Sciatic nerve (tissue), 2 donors: ENCODE measurements at regions not wholly inside any gene's neighbourhood (a gene's known extent, or its start where the extent isn't known, plus 50 kb on each side); places are given as distances from the start of the nearest gene placed in this dataset.
A peak's percentile ranks its signal among the peaks of the same experiment; 100 is the strongest.

Experiments
- ATAC-seq: fragments of 200-7000 bp; cut with Tn5 transposase; one replicate; pipeline ENCODE4 v1.9.1; 2020; ENCODE audit warnings: mild to moderate bottlenecking, moderate library complexity
- DNase-seq: peaks from one replicate; pipeline ENCODE4 v3.0.0-alpha.2; 2020; ENCODE audit warnings: low spot score
- intact Hi-C: fragments of 100-400 bp; cut with DNase I; formaldehyde crosslinking; loops from one replicate; pipeline ENCODE4 v1.14.2; 2022
- donor health status: DM: no; HTN: no; CAD: no.
- donor health status: DM: no; HTN: no; CAD: no.

DNA sequence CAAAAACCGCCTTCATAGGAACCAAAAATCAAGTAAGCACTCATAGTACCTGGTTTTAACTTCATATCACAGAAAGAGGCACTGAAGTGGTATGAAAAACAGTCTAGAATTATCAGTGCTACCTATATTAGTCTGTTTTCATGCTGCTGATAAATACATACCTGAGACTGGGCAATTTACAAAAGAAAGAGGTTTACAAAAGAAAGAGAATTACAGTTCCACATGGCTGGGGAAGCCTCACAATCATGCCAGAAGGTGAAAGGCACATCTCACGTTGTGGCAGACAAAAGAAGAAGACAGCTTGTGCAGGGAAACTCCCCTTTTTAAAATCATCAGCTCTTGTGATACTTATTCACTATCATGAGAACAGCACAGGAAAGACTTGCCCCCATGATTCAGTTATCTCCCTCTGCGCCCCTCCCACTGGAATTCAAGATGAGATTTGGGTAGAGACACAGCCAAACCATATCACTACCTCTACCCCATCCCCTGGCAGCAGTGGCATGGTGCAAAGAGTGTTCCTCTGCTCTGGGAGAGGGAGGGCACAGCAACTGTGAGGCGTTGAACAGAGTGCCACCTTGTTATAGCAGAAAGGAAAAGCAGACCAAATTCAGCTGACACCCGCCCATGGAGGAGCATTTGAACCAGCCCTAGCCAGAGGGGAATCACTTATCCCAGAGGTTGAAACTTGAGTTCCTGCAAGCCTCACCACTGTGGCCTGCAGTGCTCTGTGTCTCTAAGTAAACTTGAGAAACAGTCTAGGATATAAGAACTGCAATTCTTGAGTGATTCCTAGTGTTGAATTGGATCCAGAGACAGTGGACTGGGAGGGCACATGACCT, 61.9 kb upstream of the PTPRZ1 start:
- no peak for ATAC-seq
- intact Hi-C loops = no loop called here
- DNase-seq = no peak

DNA sequence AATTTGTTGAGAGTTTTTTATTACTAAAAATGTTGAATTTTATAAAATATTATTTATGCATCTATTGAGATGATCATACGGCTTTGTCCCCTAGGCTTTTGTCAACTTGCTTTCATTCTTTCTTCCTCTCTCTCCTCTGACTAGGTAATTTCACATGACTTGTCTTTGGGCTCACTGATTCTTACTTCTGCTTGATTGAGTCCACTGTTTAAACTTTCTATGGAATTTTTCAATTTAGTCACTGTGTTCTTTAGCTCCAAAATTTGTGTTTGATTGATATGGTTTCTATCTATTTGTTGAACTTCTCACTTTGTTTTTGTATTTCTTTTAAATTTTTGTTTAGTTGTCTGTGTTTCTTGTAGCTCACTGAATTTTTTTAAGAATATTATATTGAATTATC, 65.9 kb upstream of the PTPRZ1 start:
- DNase-seq (no peak), ATAC-seq (no peak)
- intact Hi-C loops = no loop called here

DNA sequence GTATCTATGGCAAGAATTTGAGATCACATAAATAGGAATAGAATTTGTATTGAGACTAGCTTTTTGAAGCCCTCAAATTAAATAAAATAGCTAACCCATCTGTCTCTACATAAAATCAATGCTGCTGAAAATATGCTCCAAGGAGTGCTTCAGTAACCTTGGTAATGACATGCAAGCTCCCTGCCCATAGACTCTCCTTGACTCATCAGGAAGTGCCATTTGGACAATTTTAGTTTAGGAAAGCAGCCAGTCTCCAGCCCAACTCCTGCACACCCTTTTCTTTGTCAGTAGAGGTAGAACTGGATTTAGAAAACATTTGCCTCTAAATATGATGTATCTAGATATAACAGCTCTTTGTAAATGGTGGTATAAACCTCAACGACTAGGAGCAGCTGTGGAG, 69.9 kb upstream of the PTPRZ1 start:
- intact Hi-C loops = no loop called here
- no peak for DNase-seq
- ATAC-seq = no peak

DNA sequence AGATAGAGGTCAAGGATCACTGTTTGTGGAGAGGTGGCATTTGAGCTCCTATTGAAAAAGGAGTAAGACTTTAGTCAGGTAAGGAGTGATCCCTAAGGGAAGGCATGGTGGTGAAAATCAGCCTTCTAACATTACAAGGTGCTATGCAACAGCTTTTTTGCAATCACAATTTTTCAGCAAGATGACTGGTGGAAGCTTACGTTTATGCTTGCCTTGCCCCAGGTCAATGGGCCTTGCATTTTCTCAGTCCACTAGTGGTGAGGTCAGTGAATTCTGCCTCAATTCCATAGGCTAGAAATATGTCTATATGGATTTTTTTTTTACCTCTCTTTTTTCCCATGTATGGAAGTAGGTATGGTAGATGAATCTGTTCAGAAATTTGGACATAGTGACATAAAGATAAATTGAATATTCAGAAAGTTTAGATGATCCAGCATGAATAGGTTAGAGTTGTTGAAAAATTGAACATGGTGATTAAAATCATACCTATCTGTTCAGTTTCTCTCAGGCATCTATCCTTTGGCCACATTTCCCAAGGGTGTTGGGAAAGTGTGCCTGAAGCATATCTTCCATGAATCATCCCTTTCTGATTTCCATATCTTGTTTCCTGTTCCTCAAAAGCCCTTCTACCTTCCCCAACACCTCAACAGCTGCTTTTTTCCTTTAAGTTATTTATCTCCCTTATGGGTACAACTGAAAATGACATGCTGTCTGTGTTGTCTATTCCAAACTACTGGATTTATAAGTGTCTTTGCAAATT, 71.9 kb upstream of the PTPRZ1 start:
- intact Hi-C loops = no loop called here
- ATAC-seq = no peak
- DNase-seq = no peak

DNA sequence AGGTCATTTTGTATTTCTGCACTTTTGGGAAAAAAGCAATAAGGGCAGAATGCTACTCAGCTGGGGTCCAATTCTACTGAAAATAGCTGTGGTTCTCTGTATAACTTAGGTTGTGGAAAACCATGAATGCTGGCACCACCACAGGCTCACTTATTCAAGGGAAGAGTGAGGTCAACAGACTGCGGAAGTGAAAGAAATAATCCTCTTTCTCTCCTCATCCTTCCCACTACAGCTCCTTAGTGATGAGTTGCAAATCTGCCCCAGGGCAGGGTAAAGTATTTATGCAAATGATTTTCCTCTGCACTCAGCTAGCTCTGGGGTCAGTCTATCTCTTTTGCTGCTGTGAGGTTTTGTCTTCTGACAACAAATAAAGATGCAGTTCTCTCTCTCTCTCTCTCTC, 74.1 kb upstream of the PTPRZ1 start:
- no peak for ATAC-seq
- intact Hi-C loops = loop anchor here (5.0 kb wide), 1 partner anchor 177 kb away; no protein-coding TSS in a partner anchor
- no peak for DNase-seq

DNA sequence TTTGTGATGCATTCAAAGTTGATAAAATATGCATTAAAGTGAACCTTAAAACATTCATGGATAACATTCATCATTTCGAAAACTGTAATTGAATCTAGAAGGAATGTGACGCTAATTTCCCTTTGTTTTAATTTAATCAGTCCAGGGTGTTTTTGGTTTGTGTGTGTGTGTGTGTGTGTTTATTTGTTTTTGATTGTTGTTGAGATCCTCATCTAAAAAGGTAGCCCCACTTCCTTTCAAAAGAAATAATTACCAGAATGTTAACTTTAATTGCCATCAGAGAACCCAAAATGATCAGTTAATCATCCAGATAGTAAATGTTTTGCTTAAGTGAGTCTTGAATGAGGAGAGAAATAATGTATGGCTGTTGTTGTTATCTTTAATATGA, 74.5 kb upstream of the PTPRZ1 start:
- DNase-seq = no peak
- ATAC-seq = no peak
- intact Hi-C loops = loop anchor here (5.0 kb wide), 1 partner anchor 176 kb away; no protein-coding TSS in a partner anchor

DNA sequence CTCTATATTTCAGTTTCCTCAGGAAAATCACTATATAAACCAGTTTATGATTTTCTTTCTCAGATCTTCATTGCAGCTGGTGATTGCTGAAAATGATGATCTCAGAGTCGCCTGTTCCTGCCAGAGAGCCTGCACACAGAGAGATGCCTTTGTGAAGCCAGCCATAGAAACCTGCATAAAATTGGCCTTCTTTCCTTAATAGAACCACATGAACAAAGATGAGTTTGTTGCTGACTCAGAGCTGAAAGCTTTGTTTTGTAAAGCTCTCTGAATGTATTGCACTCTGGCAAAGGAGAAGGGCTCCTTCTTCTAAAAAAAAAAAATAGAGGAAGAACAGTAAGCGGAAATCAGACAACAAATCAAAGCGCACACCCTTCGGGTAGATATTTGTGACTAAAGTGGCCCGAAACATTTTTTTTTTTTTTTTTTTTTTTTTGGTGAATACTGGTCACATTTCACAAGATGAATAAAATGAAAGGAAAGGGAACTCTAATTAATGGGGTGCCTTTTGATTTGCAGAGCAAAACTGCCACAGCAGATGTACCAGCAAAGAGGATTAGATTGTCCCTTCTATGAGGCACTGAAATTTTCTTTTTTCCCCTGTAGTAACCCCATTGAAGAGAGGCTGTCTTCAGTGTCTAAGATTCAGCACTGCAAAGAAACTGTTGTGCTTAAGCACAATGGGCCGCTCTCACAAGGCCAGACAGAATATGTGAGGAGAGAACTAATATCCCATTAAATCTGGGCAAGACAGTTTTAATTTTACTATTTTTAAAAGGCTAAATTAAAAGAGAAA, 75.1 kb upstream of the PTPRZ1 start:
- intact Hi-C loops = loop anchor here (5.0 kb wide), 1 partner anchor 176 kb away; no protein-coding TSS in a partner anchor
- no peak for DNase-seq
- ATAC-seq = peak; percentile 89

DNA sequence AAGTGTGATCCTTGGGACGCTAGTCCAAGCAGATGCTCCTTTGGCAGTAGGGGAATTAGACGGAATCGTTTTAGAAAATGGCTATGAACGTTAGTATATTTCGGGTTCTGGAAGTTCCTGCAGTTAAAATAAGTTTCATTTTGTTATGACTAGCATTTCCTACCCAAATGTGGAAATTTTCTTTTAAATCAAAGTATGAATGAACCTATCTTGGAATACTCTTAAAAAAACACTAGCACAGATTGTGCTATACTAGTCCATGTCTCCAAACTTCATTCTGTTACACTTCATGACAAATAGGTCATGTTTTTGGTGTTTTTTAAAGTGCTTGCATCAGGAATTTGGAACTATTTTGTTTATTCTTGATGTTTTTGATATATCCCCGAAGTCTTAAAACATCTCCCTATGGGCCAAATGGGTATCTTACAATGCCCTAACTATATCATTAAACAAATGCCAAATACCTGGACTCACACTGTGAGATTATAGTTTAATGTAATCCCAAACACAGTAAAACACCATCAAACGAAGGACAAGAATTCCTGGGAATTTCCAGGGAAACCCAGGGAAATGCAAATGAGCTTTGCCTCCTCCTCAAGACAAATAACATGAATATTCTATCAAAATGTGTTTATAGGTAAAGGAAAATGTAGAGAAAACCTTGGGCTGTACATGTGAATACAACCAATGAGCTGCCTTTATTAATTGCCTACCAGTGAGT, 75.9 kb upstream of the PTPRZ1 start:
- ATAC-seq = no peak
- intact Hi-C loops = loop anchor here (5.0 kb wide), 1 partner anchor 175 kb away; no protein-coding TSS in a partner anchor
- no peak for DNase-seq

DNA sequence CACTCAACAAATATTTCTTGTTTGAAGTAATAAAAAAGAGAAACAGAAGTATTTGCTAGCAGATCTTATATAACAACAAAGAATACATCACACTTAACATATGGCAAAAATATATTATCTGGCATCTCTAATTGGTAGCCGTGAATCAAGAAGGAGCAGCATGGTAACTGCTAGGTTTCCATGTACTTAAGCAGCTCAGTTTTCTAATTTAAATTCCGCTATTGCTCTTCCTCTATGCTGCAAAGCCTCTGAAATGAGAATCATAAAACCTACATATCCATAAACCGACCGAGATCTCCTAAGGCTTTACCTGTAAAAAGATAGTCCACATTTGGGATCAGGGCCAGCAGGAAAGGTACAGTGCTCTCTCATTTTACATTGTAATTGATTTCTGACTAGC, 76.6 kb upstream of the PTPRZ1 start:
- DNase-seq (no peak), ATAC-seq (no peak)
- intact Hi-C loops = loop anchor here (5.0 kb wide), 1 partner anchor 174 kb away; no protein-coding TSS in a partner anchor

DNA sequence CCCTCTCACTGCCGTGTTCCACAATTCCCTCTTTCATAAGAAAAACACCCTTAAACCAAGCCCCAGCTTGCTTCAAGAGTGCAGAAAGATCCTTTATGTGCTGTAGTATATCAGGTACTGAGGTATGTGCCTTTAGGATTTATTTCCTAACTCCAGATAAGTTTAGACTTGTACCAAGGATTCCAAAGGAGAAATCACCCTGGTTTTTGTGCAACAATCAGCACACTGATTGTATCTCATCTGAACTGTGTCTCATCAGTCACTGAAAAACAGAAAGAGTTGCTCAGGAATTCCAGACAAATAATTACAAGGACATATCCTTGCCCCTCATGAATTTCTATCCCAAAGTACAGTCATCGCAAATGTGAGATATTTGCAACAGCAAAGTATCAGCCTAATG, 77.2 kb upstream of the PTPRZ1 start:
- ATAC-seq = no peak
- intact Hi-C loops = loop anchor here (5.0 kb wide), 1 partner anchor 173 kb away; no protein-coding TSS in a partner anchor
- DNase-seq = no peak

DNA sequence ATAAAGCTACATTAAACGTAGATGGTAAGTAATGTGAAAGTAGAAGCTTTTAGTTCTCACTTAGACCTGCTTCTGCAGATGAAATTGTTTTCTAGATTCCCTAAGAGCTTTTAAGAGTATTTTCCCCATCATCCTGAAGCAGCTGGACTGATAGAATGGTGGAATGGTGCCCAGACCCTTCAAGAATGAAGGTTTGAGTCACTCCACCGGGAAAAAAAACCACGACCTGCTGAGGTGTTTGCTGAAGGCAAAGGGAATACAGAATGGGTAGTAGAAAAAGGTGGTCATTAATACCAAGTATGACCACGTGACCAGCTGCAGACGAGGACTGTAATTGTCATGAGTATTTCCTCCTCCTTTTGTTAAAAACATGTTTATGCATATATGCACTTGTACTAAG, 79.2 kb upstream of the PTPRZ1 start:
- no peak for ATAC-seq
- intact Hi-C loops = no loop called here
- no peak for DNase-seq

DNA sequence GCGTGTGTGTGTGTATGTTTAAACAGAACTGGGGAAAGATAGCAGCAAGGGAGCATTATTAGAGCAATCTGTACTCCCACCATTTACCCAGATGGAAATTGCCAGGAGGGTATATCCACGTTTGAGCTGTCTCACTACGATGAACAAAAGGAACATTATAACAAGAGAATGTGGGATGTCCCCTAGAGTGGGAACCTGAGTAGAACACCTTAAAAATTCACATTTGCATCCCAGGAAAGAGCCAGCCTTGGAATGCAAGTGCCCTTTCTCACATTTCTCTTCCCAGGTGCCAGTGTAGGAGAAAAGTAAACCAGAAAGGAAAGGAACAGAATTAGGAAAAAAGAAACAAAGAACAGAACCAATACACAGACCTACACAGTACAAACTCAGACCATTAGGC, 95.3 kb upstream of the PTPRZ1 start:
- DNase-seq (no peak), ATAC-seq (no peak)
- intact Hi-C loops = no loop called here

DNA sequence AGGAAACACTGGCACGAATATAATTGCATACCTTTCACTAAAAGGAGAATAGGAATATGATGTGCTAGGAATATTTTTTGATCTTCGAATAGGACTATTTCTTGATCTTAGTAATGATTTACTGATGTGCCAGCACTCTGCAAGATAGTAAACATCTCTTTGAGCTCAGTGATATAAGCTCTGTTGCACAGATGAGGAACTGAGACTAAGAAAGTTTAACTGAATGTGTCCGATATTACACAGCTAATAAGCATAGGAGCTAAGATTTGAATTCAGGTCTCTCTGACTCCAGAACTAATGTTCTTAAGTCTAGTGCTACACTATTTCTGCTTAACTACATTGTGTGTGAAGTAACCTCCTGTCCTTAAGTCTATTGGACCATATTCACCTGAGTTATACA, 98.4 kb upstream of the PTPRZ1 start:
- intact Hi-C loops = no loop called here
- DNase-seq (no peak), ATAC-seq (no peak)

DNA sequence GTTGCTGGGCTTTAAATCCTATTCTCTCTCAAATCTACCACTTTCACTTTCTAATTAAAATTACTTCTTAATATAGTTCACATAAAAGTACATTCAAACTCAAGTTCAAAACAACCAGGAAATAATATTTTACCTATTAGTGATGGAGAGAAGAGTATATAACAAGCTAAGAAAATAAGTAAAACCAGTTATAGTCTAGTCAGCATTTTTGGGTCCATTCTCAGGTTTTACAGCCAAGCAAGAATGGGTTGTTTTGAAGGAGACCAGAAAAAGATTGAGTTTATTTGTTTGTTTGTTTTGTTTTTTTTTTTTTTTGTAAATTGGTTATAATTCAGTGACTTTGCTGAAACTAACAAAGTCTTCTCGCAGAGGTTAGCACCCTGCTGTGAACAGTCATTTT, 106.3 kb upstream of the PTPRZ1 start:
- DNase-seq = no peak
- intact Hi-C loops = no loop called here
- ATAC-seq = no peak

DNA sequence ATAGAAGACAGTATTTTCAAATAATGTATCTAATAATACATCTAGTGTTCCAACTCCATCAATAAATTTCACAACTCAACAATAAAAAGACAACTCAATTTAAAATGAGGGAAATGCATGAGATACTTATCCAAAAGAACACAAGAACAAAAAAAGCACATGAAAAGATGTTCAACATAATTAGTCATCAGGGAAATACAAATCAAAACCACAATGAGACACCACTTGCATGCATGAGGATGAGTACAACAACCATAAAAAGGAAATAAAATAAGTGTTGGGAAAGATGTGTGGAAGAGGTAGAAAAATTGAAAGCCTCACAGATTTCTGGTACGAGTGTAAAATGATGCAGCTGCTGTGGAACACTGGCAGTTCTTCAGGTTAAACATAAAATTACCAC, 111.6 kb upstream of the PTPRZ1 start:
- intact Hi-C loops = no loop called here
- DNase-seq (no peak), ATAC-seq (no peak)

DNA sequence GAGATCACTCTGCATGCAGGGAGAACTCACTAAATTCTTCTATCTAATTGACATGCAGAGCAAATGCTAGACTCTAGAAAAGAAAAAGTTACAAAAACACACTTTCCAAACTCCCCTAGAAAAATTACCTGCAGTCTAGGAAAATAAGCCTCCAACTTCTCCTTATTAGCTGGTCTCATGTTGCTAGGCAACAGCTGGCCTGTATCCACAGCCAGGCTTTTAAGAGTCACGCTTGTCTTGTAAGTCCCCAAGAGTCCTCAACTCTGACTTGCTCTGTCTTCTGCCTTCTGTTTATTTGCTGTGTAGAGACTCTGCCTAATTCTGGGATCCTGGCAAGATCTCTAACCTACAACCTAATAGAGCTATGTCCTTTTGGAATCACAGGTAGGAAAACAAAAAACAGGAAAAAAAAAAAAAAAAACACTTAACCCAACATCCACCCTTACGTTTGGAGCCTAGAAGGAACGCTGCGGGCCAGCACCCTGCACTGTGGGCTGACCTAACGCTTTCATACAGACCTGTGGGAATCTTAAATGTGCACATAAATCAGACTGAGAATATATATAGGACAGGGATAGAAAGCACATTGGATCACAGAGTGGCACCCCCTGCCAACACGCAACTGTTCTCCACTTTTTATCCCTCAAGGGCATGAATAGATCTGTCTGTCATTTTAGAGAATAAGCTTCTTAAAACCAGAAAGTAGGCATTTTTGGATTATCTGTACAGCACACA, 117.0 kb upstream of the PTPRZ1 start:
- ATAC-seq = no peak

DNA sequence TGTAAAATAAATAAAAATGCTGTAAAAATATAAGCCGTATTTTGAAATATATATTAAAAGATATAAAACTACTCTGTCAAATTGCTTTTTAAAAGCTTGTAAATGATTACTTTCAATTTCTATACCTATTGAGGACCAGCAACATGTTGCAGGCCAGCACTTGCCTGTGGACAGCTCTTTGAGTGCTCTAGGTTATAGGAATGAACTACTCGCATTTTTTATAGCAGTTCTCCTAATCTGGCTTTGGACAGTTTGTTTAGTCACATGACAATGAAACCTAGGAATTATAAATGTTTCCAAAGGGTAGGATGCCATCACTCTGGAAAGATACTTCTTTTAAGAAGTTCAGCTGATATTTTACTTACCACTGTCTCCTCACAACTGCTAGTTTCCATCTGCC, 117.7 kb upstream of the PTPRZ1 start:
- DNase-seq (no peak), ATAC-seq (no peak)
- intact Hi-C loops = no loop called here

More for the DNA sequence above, 117.0 kb upstream of the PTPRZ1 start:
- intact Hi-C loops = no loop called here
- no peak for DNase-seq

DNA sequence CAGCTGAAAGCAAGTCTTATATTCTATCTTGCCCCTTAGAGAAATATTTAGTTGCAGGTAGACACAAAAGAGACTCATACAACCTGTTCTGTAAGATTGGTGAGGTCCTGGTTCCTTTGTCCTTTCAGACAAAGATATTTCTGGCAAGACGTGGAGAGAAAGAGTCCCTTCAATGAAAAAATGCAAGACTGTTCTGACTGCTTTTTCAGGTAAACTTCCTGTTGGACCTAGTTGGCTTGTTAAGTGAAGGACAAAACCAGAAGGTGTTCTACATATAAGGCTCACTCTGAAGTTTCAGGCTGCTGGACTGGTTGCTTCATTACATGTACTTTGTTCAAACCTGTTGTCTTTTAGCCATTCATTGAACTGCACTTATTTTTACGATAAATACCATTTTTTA, 119.0 kb upstream of the PTPRZ1 start:
- DNase-seq (no peak), ATAC-seq (no peak)
- intact Hi-C loops = no loop called here
